Ishikawa (cell line): ENCODE measurements at regions not wholly inside any gene's neighbourhood (a gene's known extent, or its start where the extent isn't known, plus 50 kb on each side); places are given as distances from the start of the nearest gene placed in this dataset.

Experiments used
- CEBPB ChIP-seq: IDR thresholded peaks from 2 replicates; pipeline ENCODE4 v1.6.1; 2012
- CREB1 ChIP-seq: IDR thresholded peaks from 2 replicates; pipeline ENCODE4 v1.6.1; 2012; ENCODE audit warnings: low read depth
- EGR1 ChIP-seq: IDR thresholded peaks from 2 replicates; pipeline ENCODE4 v1.6.1; 2012
- EP300 ChIP-seq: IDR thresholded peaks from 2 replicates; pipeline ENCODE4 v1.6.1; 2012; ENCODE audit warnings: borderline replicate concordance
- FOXM1 ChIP-seq: IDR thresholded peaks from 2 replicates; pipeline ENCODE4 v1.6.1; 2012; ENCODE audit warnings: low read depth, borderline replicate concordance
- MAX ChIP-seq: IDR thresholded peaks from 2 replicates; pipeline ENCODE4 v1.6.1; 2012
- NFIC ChIP-seq: IDR thresholded peaks from 2 replicates; pipeline ENCODE4 v1.6.1; 2012
- RAD21 ChIP-seq: IDR thresholded peaks from 2 replicates; pipeline ENCODE4 v1.6.1; 2012; ENCODE audit warnings: low read depth
- TAF1 ChIP-seq: IDR thresholded peaks from 2 replicates; pipeline ENCODE4 v1.6.1; 2012; ENCODE audit warnings: low read depth, mild to moderate bottlenecking
- TCF12 ChIP-seq: IDR thresholded peaks from 2 replicates; pipeline ENCODE4 v1.6.1; 2012; ENCODE audit warnings: low read depth
- TEAD4 ChIP-seq: IDR thresholded peaks from 2 replicates; pipeline ENCODE4 v1.6.1; 2012
- USF1 ChIP-seq: IDR thresholded peaks from 2 replicates; pipeline ENCODE4 v1.6.1; 2012
- YY1 ChIP-seq: IDR thresholded peaks from 2 replicates; pipeline ENCODE4 v1.6.1; 2012; ENCODE audit warnings: low read depth
- ZBTB7A ChIP-seq: IDR thresholded peaks from 2 replicates; pipeline ENCODE4 v1.6.1; 2012; ENCODE audit warnings: low read depth
- TF ChIP-seq, protein P1 (sequence below): IDR thresholded peaks from 2 replicates; pipeline ENCODE4 v1.6.1; 2012; ENCODE audit warnings: low read depth, mild to moderate bottlenecking

GRCh38 chr5:13505326-13505725 lies 439.2 kb downstream of the DNAH5 start:
- TF ChIP-seq CEBPB (no peak), EGR1 (no peak), TEAD4 (no peak), NFIC (no peak), EP300 (no peak), CREB1 (no peak), TCF12 (no peak), TAF1 (no peak), FOXM1 (no peak), RAD21 (no peak), MAX (no peak), USF1 (no peak), ZBTB7A (no peak), YY1 (no peak)
- TF ChIP-seq, protein P1, sequence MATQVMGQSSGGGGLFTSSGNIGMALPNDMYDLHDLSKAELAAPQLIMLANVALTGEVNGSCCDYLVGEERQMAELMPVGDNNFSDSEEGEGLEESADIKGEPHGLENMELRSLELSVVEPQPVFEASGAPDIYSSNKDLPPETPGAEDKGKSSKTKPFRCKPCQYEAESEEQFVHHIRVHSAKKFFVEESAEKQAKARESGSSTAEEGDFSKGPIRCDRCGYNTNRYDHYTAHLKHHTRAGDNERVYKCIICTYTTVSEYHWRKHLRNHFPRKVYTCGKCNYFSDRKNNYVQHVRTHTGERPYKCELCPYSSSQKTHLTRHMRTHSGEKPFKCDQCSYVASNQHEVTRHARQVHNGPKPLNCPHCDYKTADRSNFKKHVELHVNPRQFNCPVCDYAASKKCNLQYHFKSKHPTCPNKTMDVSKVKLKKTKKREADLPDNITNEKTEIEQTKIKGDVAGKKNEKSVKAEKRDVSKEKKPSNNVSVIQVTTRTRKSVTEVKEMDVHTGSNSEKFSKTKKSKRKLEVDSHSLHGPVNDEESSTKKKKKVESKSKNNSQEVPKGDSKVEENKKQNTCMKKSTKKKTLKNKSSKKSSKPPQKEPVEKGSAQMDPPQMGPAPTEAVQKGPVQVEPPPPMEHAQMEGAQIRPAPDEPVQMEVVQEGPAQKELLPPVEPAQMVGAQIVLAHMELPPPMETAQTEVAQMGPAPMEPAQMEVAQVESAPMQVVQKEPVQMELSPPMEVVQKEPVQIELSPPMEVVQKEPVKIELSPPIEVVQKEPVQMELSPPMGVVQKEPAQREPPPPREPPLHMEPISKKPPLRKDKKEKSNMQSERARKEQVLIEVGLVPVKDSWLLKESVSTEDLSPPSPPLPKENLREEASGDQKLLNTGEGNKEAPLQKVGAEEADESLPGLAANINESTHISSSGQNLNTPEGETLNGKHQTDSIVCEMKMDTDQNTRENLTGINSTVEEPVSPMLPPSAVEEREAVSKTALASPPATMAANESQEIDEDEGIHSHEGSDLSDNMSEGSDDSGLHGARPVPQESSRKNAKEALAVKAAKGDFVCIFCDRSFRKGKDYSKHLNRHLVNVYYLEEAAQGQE, result no peak

- TF ChIP-seq, protein P1, result no peak
- TF ChIP-seq USF1 (no peak), MAX (no peak), TEAD4 (no peak), YY1 (no peak), NFIC (no peak), RAD21 (no peak), CEBPB (no peak), EP300 (no peak), TCF12 (no peak), EGR1 (no peak)
These were observed 441.5 kb downstream of the DNAH5 start for GRCh38 chr5:13503017-13503416.

DNA sequence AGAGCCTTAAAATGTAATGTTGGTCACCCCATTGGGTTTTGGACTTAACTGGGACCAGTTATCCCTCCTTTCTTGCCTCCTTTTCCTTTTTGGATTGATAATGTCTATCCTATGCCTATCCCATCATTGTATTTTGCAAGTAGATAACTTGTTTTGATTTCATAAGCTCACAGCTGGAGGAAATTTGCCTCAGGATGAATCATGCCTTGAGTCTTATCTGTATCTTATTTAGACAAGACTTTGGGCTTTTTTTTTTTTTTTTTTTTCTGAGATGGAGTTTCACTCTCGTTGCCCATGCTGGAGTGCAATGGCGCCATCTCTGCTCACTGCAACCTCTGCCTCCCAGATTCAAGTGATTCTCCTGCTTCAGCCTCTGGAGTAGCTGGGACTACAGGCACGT lies 443.3 kb downstream of the DNAH5 start:
- TF ChIP-seq RAD21, result no peak

- TF ChIP-seq CREB1, result no peak
- no peak for TF ChIP-seq EP300
- TF ChIP-seq NFIC, result no peak
- TF ChIP-seq MAX, result no peak
- no peak for TF ChIP-seq ZBTB7A
- no peak for TF ChIP-seq TCF12
- no peak for TF ChIP-seq EGR1
- no peak for TF ChIP-seq TAF1
- TF ChIP-seq CEBPB, result no peak
- TF ChIP-seq, protein P1, result no peak
- TF ChIP-seq TEAD4, result no peak
- no peak for TF ChIP-seq RAD21
- no peak for TF ChIP-seq USF1
- TF ChIP-seq FOXM1, result no peak
- no peak for TF ChIP-seq YY1
These were observed 446.2 kb downstream of the DNAH5 start for GRCh38 chr5:13498279-13498678.
